Type B pancreatic cell (in vitro differentiated cells): ENCODE measurements at regions not wholly inside any gene's neighbourhood (a gene's known extent, or its start where the extent isn't known, plus 50 kb on each side); places are given as distances from the start of the nearest gene placed in this dataset.

Source experiments
- DNase-seq: peaks from one replicate; pipeline ENCODE4 v3.0.0; 2021; ENCODE audit warnings: mixed read lengths; ENCODE audit not compliant: unreplicated experiment; ENCODE audit errors: extremely low spot score
- H3K27ac Mint-ChIP-seq: 2 replicates; pipeline ENCODE4 v1.8.0; 2021; ENCODE audit warnings: mild to moderate bottlenecking, mixed read lengths
- H3K27me3 Mint-ChIP-seq: 2 replicates; pipeline ENCODE4 v1.8.0; 2021; ENCODE audit warnings: mixed read lengths
- H3K36me3 Mint-ChIP-seq: 2 replicates; pipeline ENCODE4 v1.8.0; 2021; ENCODE audit warnings: mixed read lengths
- H3K4me1 Mint-ChIP-seq: one replicate; pipeline ENCODE4 v1.8.0; 2021; ENCODE audit warnings: mixed read lengths; ENCODE audit not compliant: unreplicated experiment
- H3K4me3 Mint-ChIP-seq: 2 replicates; pipeline ENCODE4 v1.8.0; 2021; ENCODE audit warnings: mild to moderate bottlenecking, mixed read lengths
- H3K9me3 Mint-ChIP-seq: 2 replicates; pipeline ENCODE4 v1.8.0; 2021; ENCODE audit warnings: mixed read lengths
- CTCF ChIP-seq: fragments of 200-600 bp; sonication (generic); conservative IDR thresholded peaks from 2 replicates; pipeline ENCODE4 v1.5.0; 2021; ENCODE audit warnings: antibody characterized with exemption, mild to moderate bottlenecking

DNA sequence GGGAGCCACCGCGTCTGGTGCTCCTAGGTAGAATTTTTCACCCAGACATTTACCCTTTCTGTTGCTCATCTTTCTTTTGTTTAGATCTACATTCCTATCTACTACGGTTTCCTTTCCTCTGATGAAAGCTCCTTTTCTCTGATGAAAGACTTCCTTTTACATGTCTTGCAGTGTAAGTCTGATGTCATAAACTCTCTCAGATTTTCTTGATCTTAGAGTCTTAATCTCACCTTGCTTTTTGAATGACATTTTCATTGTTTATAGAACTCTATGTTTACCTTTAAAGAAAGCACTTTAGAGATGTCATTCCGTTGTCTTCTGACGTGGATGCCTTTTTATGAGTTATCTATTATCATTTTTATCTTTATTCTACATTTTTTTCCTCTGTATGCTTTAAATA lies 171.8 kb upstream of the MTPN start:
- Mint-ChIP-seq H3K36me3 (no peaks in the 10 kb centered on the region), H3K9me3 (no peaks in the 10 kb centered on the region), H3K4me1 (no peaks in the 10 kb centered on the region), H3K27ac (no peak overlapping the region), H3K27me3 (peaks cover 3% of the 10 kb centered on the region), H3K4me3 (no peak overlapping the region)
- DNase-seq: no peak
- no peak for TF ChIP-seq CTCF

DNA sequence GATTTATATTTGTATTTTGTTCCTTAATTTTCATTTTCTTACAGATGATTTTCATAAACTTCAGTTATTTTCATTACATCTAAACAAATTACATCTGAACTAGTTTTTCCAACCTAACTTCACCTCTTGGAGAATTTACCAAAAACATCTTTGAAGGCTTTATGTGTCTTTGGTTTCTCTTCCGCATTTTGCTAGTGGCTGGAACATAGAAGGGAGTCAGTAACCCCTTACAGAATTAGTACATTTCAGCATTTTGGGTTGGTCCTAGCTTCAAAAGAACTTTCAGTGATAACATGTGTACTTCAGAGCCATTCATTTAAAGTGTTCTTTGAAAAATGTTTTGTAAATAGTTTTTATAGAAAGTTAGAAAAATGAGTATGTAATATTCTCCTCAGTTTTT lies 169.8 kb upstream of the MTPN start:
- DNase-seq: no peak
- H3K27me3 Mint-ChIP-seq: peaks cover 3% of the 10 kb centered on the region
- no peaks in the 10 kb centered on the region for H3K9me3 Mint-ChIP-seq
- H3K4me3 Mint-ChIP-seq: no peak overlapping the region
- TF ChIP-seq CTCF: no peak
- H3K27ac Mint-ChIP-seq: no peak overlapping the region
- no peaks in the 10 kb centered on the region for H3K36me3 Mint-ChIP-seq
- H3K4me1 Mint-ChIP-seq: no peaks in the 10 kb centered on the region

DNA sequence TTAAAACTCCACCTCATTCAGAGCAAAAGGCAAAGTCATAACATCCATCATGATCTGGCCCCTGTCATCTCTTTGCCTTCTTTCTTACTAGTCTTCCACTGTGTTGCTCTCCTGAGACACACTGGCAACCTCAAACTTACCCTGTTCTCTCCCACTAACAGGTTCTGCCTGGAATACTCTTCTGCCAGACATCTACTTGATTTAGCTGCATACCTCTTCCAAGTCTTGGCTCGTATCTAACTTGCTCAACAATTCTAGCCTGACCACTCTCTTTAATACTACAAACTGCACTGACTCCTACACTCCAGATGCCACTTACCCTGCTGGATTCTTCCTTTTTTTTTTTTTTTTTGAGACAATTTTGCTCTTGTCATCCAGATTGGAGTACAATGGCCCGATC lies 167.0 kb upstream of the MTPN start:
- DNase-seq: no peak
- Mint-ChIP-seq H3K36me3 (no peaks in the 10 kb centered on the region), H3K9me3 (no peaks in the 10 kb centered on the region), H3K4me3 (no peak overlapping the region), H3K4me1 (peaks cover 6% of the 10 kb centered on the region), H3K27ac (no peak overlapping the region), H3K27me3 (no peaks in the 10 kb centered on the region)
- no peak for TF ChIP-seq CTCF

DNA sequence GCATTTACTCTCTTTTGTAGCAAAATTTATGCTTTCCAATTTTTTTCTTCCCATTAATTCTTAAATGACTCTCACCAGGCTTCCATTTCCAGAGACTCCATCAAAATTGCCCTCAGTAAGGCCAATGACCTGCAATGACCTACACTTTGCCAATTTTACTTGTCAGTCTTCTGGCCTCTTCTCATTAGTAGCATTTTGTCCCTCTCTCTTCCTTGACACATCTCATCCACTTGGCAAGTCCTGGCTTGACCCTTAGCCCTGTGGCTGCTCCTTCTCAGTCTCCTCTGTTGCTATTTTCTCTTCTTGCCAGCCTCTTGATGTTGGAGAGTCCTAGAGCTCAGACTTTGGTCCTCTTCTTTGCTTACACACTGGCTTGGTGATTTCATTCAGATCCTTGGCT lies 166.1 kb upstream of the MTPN start:
- Mint-ChIP-seq H3K4me1 (peaks cover 6% of the 10 kb centered on the region), H3K9me3 (no peaks in the 10 kb centered on the region), H3K4me3 (no peak overlapping the region), H3K27me3 (peaks cover 3% of the 10 kb centered on the region), H3K36me3 (no peaks in the 10 kb centered on the region), H3K27ac (no peak overlapping the region)
- TF ChIP-seq CTCF: no peak
- no peak for DNase-seq

DNA sequence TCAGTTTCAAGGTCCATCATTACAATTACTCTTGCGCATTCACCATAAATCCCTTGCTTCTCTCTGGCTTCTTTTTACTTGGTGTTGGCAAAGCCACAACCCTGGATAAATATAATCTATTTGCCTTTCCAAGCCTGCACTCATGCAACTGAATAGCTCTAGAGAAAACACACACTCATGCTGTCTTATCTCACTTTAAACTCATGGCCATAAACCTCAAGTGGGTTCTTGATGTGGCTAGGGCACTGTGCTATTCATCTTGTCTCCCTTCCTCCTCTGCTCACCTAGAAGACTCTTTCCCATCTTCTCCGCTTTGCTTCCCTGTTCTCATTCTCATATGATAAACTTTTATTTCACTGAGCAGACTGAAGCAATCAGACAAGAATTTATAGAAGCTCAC lies 165.4 kb upstream of the MTPN start:
- Mint-ChIP-seq H3K4me1 (peaks cover 6% of the 10 kb centered on the region), H3K36me3 (no peaks in the 10 kb centered on the region), H3K9me3 (no peaks in the 10 kb centered on the region), H3K4me3 (no peak overlapping the region), H3K27ac (no peak overlapping the region), H3K27me3 (peaks cover 3% of the 10 kb centered on the region)
- no peak for DNase-seq
- TF ChIP-seq CTCF: no peak

DNA sequence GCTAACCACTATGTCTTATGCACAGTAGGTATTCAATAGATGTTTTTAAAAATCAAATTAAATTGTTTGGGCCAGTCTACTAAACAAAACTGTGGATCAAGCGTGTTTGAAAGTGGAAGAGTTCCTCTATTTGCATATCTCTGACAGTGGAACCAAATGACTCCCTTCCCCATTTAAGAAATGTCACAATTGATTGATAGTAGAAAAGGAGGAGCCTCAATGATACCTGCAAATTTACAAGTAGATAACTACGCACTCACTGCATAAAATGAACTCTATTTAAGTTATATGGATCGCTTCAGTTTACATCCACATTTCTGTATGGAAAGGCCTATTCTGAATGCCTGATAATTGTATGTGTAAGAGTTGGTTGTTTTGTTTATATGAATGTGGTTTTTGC lies 163.3 kb upstream of the MTPN start:
- no peaks in the 10 kb centered on the region for H3K9me3 Mint-ChIP-seq
- H3K36me3 Mint-ChIP-seq: no peaks in the 10 kb centered on the region
- H3K27me3 Mint-ChIP-seq: peaks cover 3% of the 10 kb centered on the region
- H3K4me3 Mint-ChIP-seq: no peak overlapping the region
- no peak overlapping the region for H3K27ac Mint-ChIP-seq
- no peak for DNase-seq
- peaks cover 13% of the 10 kb centered on the region for H3K4me1 Mint-ChIP-seq
- TF ChIP-seq CTCF: no peak
